ENCODE measurements at regions not wholly inside any gene's neighbourhood (a gene's known extent, or its start where the extent isn't known, plus 50 kb on each side); places are given as distances from the start of the nearest gene placed in this dataset.

GRCh38 chr2:136221026-136221425 lies 103.1 kb upstream of the CXCR4 start:
- TF ChIP-seq CTCF (conservative IDR thresholded peaks at IDR 0.05), result no peak
- no peak overlapping the region for H2BK20ac ChIP-seq (ENCODE audit: low read depth, low read length, poor library complexity, severe bottlenecking)
- WGBS (ENCODE audit: extremely low coverage, insufficient read length, low lambda C conversion rate), result no CpG with 5 or more reads among the region's 3 CpGs
- H3K4me3 Mint-ChIP-seq, result no peak overlapping the region
- H3K23ac ChIP-seq (ENCODE audit: insufficient read length, low read depth, low read length), result no peak overlapping the region
- no peak overlapping the region for H3K27ac Mint-ChIP-seq
- H4K91ac ChIP-seq (ENCODE audit: insufficient read length, low read depth, low read length), result no peak overlapping the region
- no peaks in the 10 kb centered on the region for H3K27me3 ChIP-seq (ENCODE audit: insufficient read depth, low read length)
- no peak overlapping the region for H3K4ac ChIP-seq (ENCODE audit: low read depth, low read length)
- no peak overlapping the region for H3K18ac ChIP-seq (ENCODE audit: insufficient read length, low read depth, low read length)
- H2BK120ac ChIP-seq (ENCODE audit: low read depth, low read length, poor library complexity, severe bottlenecking), result no peak overlapping the region
- H2BK15ac ChIP-seq (ENCODE audit: low read depth, low read length), result no peak overlapping the region
- no peak overlapping the region for H4K8ac ChIP-seq (replicated peaks; ENCODE audit: insufficient read length, low read depth, low read length)
- no peaks in the 10 kb centered on the region for H3K79me1 ChIP-seq (ENCODE audit: insufficient read depth, low read depth, low read length, poor library complexity, severe bottlenecking)
- no peaks in the 10 kb centered on the region for H3K36me3 Mint-ChIP-seq (ENCODE audit: insufficient read depth in 1 of 3, low read depth in 3 of 3)
- no peak overlapping the region for H2AK5ac ChIP-seq (ENCODE audit: insufficient read length, low read length)
- no peak overlapping the region for H3K14ac ChIP-seq (ENCODE audit: insufficient read depth, low read length)
- H4K20me1 ChIP-seq (ENCODE audit: control insufficient read depth, insufficient read depth, insufficient read length), result no peaks in the 10 kb centered on the region
- no peaks in the 10 kb centered on the region for H3K9me3 Mint-ChIP-seq
- H3K56ac ChIP-seq (ENCODE audit: insufficient read length, low read depth, low read length), result no peak overlapping the region
- no peak overlapping the region for H3T11ph ChIP-seq (ENCODE audit: low read length)
- H4K5ac ChIP-seq (ENCODE audit: insufficient read length, low read depth, low read length), result no peak overlapping the region
- H3K4me1 Mint-ChIP-seq, result peaks cover under 1 to 4% of the 10 kb centered on the region in 2 experiments
- H3K4me2 ChIP-seq (ENCODE audit: insufficient read depth, insufficient read length, low read length), result no peak overlapping the region
- H3K9me3 ChIP-seq (ENCODE audit: control insufficient read depth, low read depth, low read length), result no peaks in the 10 kb centered on the region
- H2BK12ac ChIP-seq (ENCODE audit: insufficient read length, low read depth, low read length), result no peak overlapping the region
- H3K27ac ChIP-seq (ENCODE audit: insufficient read length, low read depth, low read length), result no peak overlapping the region
- H3K9ac ChIP-seq (ENCODE audit: extremely low read depth, insufficient read length, low read length), result no peak overlapping the region
- no peak overlapping the region for H2AFZ ChIP-seq (ENCODE audit: low read length)
- H2BK5ac ChIP-seq (ENCODE audit: insufficient read length, low read length), result no peak overlapping the region
- H3K23me2 ChIP-seq (ENCODE audit: insufficient read length, low read depth, low read length, poor library complexity, severe bottlenecking), result no peaks in the 10 kb centered on the region
- no peak for DNase-seq
- peaks cover under 1% of the 10 kb centered on the region; the same call in 1 of the 2 replicates for H3K4me1 ChIP-seq (ENCODE audit: insufficient read depth, low read length)
- peaks cover 2% of the 10 kb centered on the region for H3K27me3 Mint-ChIP-seq (ENCODE audit: low read depth)
- H3K79me2 ChIP-seq (ENCODE audit: insufficient read depth, low read length), result no peaks in the 10 kb centered on the region
